ENCODE measurements at regions not wholly inside any gene's neighbourhood (a gene's known extent, or its start where the extent isn't known, plus 50 kb on each side); places are given as distances from the start of the nearest gene placed in this dataset.
"Not testable (repeated sequence)": the region's sequence is repeated elsewhere in the genome, so short reads cannot be mapped to it uniquely, and the experiment has no call there.

DNA sequence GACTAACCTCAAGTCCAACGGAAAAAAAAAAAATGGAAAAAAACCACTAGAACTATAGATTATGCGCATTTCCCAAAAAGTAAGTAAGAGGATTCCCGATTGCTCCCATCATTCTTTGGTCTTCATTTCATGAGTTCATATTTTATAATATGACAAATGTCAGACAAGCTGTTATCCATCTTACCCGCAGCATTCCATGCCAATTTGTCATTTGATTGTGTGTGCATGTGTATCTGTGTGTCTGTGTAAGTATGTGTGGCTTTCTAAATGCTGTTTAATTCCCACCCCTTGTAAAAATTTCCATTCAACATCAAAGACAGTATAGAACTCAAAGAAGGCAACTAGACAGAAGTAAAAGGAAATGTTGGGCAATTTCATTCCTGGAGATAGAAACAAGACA, 434.1 kb downstream of the CDH11 start:
- TF ChIP-seq, protein P1, sequence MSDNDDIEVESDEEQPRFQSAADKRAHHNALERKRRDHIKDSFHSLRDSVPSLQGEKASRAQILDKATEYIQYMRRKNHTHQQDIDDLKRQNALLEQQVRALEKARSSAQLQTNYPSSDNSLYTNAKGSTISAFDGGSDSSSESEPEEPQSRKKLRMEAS (IDR thresholded peaks at IDR 0.05; ENCODE audit: low read depth, low read length), result no peak
- H3K4me3 ChIP-seq (ENCODE audit: low read depth, low read length), result no peak overlapping the region
- no peak for DNase-seq (ENCODE audit: low read depth)

DNA sequence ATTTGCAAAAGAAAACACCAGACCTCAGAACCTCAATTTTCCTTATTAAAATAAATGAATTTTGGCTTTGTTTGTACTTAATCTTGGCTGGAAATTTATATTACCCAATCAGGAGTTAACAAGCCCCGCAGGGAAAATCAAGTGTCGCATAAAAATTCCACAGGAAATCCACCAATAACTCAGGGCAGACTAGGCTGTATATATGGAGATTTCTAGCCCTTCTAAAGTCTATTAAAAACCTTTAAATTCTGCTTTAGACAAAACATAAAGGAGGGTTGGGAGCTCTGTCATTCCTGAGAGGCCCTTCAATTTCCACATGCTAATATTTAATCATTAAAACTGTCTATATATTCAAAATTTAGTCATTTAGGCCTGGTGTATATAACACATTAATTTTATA, 434.7 kb downstream of the CDH11 start:
- TF ChIP-seq POLR2A (IDR thresholded peaks at IDR 0.05; ENCODE audit: extremely low read depth, insufficient read length), result no peak
- no peak for TF ChIP-seq MYC (IDR thresholded peaks at IDR 0.05; ENCODE audit: low read depth, low read length)
- no peak for DNase-seq (ENCODE audit: low read depth)
- H3K4me3 ChIP-seq (ENCODE audit: low read depth, low read length), result no peak overlapping the region

DNA sequence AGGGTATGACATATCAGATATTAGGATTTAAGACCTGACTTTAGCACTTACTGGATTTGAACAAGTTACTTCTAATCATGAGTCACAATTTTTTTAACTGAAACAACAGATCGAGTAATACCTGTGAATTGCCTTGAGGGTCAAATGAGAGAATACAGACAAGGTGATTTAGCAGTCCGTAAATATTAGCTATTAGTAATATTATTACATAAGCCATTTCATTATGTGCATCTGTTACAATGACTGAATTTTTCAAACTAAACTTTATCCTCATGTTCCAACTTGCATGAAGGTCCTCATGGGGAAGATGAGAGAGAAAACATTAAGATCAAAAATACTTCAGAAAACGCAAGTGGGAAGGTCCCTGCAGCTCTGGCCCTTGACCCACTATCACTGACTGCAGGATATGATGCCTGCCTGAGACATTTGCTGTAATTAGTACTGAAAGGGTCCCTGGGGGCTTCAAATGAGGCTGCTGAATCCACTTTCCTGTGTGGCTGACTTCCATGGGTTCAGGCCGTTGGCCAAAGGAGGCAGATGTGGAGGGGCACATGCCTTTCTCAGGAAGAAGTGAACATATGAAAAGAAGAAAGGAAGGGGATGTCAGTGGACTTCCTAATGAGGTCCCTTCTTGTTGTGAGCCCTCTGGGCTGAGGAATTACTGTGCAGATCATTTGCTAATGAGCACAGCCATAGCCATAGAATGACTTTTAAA, 441.7 kb downstream of the CDH11 start:
- DNase-seq (ENCODE audit: low read depth), result no peak
- no peak overlapping the region for H3K4me3 ChIP-seq (ENCODE audit: low read depth, low read length)
- no peak for TF ChIP-seq POLR2A (IDR thresholded peaks at IDR 0.05; ENCODE audit: extremely low read depth, insufficient read length)
- TF ChIP-seq MYC (IDR thresholded peaks at IDR 0.05; ENCODE audit: low read depth, low read length), result no peak
- TF ChIP-seq, protein P1 (IDR thresholded peaks at IDR 0.05; ENCODE audit: low read depth, low read length), result no peak
- TF ChIP-seq, protein P2, sequence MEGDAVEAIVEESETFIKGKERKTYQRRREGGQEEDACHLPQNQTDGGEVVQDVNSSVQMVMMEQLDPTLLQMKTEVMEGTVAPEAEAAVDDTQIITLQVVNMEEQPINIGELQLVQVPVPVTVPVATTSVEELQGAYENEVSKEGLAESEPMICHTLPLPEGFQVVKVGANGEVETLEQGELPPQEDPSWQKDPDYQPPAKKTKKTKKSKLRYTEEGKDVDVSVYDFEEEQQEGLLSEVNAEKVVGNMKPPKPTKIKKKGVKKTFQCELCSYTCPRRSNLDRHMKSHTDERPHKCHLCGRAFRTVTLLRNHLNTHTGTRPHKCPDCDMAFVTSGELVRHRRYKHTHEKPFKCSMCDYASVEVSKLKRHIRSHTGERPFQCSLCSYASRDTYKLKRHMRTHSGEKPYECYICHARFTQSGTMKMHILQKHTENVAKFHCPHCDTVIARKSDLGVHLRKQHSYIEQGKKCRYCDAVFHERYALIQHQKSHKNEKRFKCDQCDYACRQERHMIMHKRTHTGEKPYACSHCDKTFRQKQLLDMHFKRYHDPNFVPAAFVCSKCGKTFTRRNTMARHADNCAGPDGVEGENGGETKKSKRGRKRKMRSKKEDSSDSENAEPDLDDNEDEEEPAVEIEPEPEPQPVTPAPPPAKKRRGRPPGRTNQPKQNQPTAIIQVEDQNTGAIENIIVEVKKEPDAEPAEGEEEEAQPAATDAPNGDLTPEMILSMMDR (IDR thresholded peaks at IDR 0.05; ENCODE audit: low read depth, low read length), result no peak

DNA sequence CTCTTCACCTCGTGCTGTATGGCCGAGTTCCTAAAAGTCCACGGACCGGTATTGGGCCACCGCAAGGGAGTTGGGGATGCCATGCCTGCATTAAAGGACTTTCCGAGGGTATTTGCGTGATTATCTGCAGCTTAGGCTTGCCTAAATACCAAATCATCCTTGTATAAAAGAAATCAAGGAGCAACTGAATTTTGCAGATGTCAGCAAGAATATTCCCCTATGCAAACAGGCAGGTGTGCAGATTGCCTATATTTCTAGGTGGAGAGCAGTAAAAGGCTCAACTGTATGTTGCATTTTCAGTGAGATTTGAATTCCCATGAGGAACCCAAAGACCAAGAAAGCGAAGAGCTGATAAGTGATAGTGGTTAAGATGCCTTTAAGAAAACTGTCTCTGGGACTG, 452.3 kb downstream of the CDH11 start:
- no peak overlapping the region for H3K4me3 ChIP-seq (ENCODE audit: low read depth, low read length)
- DNase-seq (ENCODE audit: low read depth), result no peak
- TF ChIP-seq MYC (IDR thresholded peaks at IDR 0.05; ENCODE audit: low read depth, low read length) (no peak), POLR2A (IDR thresholded peaks at IDR 0.05; ENCODE audit: extremely low read depth, insufficient read length) (no peak)
- TF ChIP-seq, protein P1 (IDR thresholded peaks at IDR 0.05; ENCODE audit: low read depth, low read length), result no peak
- TF ChIP-seq, protein P2 (IDR thresholded peaks at IDR 0.05; ENCODE audit: low read depth, low read length), result no peak

DNA sequence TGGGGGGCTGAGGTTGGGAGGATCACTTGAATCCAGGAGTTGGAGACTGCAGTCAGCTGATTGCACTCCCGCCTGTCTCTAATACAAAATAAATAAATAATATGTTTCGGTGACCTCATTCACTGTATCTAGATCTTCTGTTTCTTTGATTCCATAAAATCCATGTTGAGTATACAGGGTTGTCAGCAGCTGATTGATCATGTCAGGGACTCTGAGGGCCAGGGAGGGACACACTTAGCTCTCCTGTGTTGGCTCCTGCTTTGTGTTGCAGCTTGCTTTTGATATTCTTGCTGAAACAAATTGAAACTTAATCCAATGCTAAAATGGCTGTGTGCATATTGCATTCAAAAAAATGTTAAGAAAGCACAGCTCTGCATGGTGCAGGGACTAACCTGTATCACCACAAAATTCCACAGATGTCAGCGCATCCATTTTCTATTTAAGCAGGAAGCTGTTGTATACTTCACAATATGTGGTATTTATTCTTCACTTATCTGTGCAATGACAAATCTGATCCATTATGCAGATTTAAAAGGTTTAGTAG, 454.5 kb downstream of the CDH11 start:
- no peak for DNase-seq (ENCODE audit: low read depth)
- no peak overlapping the region for H3K4me3 ChIP-seq (ENCODE audit: low read depth, low read length)
- TF ChIP-seq MYC (IDR thresholded peaks at IDR 0.05; ENCODE audit: low read depth, low read length), result no peak
- TF ChIP-seq, protein P1 (IDR thresholded peaks at IDR 0.05; ENCODE audit: low read depth, low read length), result no peak
- TF ChIP-seq, protein P2 (IDR thresholded peaks at IDR 0.05; ENCODE audit: low read depth, low read length), result no peak
- no peak for TF ChIP-seq POLR2A (IDR thresholded peaks at IDR 0.05; ENCODE audit: extremely low read depth, insufficient read length)

DNA sequence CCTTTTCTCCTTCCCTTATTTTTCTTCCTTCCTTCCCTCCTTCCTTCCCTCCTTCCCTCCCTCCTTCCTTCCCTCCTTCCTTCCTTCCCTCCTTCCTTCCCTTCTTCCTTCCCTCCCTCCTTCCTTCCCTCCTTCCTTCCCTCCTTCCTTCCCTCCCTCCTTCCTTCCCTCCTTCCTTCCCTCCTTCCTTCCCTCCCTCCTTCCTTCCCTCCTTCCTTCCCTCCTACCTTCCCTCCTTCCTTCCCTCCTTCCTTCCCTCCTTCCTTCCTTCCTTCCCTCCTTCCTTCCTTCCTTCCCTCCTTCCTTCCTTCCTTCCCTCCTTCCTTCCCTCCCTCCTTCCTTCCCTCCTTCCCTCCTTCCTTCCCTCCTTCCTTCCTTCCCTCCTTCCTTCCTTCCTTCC, 459.6 kb downstream of the CDH11 start:
- not testable (repeated sequence) for H3K4me3 ChIP-seq (ENCODE audit: low read depth, low read length); DNase-seq (ENCODE audit: low read depth)

DNA sequence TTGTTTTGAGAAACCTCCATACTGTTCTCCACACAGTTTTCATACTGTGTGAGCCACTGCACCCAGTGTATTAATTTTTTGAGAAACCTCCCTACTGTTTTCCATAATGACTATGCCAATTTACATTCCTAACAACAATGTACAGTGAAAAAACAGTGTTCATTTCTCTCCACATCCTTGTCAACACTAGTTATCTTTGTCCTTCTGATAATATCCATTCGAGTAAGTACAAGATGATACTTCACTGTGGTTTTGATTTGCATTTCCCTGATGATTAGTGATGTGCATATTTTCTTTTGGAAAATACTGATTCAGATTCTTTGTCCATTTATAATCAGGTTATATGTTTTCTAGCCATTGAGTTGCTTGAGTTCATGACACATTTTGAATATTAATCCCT, 462.0 kb downstream of the CDH11 start:
- TF ChIP-seq MYC (IDR thresholded peaks at IDR 0.05; ENCODE audit: low read depth, low read length), result no peak
- TF ChIP-seq, protein P2 (IDR thresholded peaks at IDR 0.05; ENCODE audit: low read depth, low read length), result no peak
- TF ChIP-seq, protein P1 (IDR thresholded peaks at IDR 0.05; ENCODE audit: low read depth, low read length), result no peak
- TF ChIP-seq POLR2A (IDR thresholded peaks at IDR 0.05; ENCODE audit: extremely low read depth, insufficient read length), result no peak
- H3K4me3 ChIP-seq (ENCODE audit: low read depth, low read length), result no peak overlapping the region

More for the DNA sequence above, 462.0 kb downstream of the CDH11 start:
- DNase-seq (ENCODE audit: low read depth), result no peak
